ENCODE measurements at regions not wholly inside any gene's neighbourhood (a gene's known extent, or its start where the extent isn't known, plus 50 kb on each side); places are given as distances from the start of the nearest gene placed in this dataset.
A peak's percentile ranks its signal among the peaks of the same experiment; 100 is the strongest.

DNA sequence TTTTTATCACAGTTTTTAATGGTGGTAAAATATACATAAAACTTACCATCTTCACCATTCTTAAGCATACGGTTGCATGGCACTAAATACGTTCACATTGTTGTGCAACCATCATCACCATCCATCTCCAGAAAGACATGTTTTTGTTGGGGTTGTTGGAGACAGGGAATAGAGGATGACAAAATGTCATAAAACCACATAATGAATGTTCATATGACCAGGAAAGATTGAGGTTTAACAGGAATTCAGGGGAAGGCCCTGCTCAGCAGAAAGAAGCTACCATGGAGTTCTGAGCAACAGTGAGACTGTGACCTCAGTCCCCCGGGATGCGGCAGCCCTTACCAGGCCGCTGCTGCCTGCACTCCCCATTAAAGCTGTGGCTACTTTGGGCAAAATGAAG is 63.9 kb upstream of the TRIM2 start:
- no peak for DNase-seq

- DNase-seq, result no peak
These were observed 63.0 kb upstream of the TRIM2 start for GRCh38 chr4:153141238-153141637.

DNA sequence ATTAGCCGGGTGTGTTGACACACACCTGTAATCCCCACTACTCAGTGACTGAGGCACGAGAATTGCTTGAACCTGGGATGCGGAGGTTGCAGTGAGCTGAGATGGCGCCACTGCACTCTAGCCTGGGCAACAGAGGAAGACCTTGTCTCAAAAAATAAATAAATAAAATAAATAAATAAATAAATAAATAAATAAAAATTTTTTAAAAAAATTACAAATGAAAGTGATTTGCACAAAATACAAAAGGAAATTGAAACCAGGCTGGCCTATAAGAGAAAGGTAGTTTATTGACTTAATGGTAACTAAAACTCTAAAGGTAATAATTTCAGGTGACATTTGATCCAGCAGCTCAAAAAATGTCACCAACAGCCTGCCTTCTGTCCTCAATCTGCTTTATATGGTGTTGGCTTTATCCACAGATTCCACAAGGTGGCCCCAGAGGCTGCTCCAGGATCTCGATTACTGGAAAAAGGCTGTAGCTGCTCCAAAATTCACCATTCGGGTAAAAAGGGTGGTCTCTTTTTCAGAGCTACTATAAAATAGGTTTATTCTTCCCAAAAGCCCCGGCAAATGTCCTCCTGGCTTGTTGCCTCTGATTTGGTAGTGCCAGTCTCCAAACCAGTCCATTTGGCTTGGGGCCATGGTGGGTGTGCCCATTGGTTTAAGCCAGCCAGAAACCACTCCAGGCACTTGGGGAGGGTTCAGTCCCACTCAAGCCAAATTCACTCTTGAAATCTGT is 61.4 kb upstream of the TRIM2 start:
- peak; percentile 79 for DNase-seq

DNA sequence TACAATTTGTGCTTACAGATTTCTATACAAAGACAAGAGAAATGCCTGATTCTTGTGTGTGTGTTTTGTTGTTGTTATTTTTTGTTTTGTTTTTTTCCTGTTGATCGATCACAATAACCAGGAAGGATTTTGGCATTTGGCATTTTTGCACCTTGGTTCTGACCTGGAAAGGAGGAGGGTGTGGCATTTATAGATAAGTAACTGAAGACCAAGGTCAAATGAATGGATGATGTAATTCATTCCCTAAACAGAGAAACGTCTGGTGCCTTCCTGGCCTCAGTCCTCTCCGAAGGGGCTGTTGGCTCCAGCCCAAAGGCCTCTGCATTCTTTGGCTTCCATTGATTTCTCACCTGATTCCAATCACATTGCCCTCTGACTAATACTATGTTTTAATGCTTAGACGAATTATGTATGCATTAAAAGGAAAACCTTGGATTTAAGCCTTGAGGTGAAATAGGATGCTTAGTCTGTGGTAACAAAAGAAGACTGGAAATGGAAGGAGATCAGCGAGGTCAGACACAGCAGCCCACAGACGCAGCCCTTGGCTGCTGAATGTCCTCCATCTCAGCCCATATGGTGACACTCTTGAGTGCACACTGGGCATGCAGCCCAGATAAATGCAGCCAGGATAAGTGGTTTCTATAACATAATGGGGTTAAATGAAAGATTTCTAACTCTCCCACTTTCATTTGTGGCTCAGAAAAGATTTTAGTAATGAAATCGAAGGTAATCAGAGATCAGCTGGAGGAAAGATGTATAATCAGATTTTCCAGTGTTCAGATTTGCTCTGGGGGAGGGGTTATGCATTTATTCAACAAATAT is 60.5 kb upstream of the TRIM2 start:
- DNase-seq, result no peak

DNA sequence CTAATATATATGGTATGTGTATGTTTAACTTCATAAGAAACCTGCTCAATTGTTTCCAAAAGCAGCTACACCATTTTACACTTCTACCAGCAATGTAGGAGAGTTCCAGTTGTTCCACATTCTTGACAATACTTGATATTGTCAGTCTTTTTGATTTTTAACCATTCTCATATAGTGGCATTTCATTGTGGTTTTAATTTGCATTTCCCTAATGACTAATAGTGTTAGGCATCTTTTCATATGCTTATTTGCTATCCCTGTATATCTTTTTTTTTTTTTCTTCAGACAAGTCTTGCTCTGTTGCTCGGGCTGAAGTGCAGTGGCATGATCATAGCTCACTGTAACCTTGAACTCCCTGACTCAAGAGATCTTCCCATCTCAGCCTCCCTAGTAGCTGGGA is 58.2 kb upstream of the TRIM2 start:
- DNase-seq, result no peak

DNA sequence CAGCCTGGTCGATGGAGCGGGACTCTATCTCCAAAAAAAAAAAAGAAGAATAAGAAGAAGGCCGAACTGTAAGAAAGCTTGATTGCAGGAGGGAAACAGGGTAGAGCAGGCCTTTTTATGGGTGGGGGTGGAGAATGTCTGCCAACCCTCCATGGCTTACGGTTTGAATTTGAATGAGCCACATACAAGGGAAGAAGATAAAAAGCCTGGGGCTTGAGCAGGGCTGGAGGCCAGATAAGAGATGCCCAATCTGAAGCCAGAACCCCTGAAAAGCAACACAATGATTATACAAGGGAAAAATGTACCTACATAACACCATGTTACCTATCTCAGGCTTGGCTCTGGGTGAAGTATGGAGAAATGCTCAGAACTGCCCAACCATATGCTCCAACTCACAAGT is 57.3 kb upstream of the TRIM2 start:
- DNase-seq, result no peak

GRCh38 chr4:153148791-153149190 is 55.5 kb upstream of the TRIM2 start:
- DNase-seq, result no peak

DNA sequence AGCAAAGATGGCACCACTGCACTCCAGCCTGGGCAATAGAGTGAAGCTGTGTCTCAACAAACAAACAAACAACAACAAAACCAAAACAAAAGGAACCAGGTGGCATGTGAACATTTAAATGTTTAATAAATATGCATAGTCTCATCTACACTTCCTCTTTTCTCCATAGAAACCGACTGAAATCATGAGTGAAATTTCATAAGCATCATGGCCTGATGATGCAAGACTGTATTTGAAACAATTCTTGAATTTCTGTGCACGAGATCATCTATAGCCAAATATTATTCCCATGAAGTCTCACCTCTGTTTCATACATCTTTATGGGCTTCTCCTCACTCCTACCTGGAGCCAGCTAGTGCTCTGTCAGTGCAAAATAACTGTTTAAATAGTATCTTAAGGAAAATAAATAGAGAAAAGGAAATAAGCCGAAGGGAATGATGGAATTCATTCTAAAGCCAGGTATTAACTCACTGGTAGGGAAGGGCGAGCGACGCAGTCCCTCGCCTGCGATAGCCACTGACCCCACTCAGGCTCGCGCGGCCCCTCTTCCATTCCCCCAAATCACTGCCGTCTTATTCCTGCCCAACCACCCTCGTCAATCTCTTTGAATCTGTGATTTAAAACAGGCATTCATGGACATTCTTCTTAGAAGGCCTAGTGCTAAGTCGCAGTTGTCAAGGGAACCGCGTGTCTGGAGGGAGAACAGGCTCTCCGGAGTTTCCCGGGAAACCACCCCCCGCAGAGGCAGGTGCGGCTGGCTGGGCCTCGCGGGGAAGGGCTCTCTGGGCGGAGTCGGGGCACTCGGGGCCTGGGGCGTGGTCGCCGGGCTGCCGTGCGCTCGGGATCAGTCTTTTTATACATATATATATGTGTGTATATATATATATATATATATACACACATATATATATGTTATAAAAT is 52.4 kb upstream of the TRIM2 start:
- DNase-seq, result peak; percentile 62

DNA sequence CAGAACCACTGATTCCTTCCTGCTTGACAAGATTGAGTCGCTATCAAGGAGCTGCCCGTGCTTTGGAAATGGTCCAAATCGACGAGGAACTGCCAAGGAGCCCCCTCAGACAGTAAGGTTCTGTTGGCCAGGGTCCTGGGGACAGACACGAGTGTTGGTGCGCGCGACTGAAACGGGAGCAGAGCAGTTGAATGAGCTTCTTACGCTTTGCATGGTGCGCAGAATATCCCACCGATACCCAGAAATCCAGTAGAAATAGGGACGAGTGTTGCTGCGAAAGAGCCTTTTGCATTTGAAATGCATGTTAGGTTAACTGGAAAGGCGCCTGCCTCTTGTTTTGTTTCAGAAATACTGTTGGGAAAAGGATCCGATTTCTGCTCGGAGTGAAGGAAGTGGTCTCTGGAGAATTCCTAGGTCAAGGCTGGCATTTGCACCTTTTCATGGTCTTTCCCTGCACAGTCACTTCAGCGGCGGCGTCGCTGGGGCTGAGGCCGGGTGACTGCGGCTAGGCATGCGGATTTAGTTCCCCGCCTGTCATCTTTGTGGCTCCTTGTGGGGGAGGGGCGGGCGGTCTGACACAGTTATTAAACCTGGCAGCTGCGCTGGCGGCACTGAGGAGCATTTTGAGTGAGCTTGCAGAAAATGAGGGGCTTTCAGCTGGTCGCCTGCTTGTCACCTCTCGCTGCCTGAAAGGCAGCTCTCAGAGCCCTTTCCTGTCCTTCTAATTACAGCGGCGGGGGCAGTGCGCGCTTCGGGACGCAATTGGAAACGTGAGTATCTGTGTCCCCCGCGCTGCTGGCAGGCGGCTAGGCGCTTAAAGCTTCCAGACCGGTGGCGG is 51.5 kb upstream of the TRIM2 start:
- peak; percentile 54 for DNase-seq

DNA sequence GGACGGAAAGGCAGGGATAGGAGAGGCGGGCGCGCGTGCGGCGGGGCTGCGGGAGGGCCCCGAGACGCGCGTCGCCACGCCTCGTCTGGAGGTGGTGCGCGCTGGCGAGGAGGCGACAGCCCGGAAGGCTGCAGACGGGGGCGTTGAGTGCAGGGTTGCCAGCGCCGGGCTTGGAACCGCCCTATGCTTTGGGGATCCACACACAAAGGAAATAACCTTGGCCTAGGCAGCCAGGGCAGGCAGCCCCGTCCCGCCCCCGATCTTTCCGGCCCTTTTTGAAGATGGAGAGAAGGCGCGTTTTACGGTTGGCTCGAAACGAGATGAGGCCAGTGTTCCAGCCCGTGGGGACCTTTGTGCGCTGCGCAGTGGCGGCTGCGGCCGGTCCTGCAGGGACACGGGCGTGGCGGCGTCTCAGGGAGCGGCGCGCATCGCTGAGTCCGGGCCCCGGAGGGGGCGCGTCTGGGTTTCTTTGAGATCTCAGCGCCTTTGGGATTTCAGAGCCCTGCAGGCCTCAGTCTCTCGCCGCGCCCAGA is 50.8 kb upstream of the TRIM2 start:
- DNase-seq, result peak; percentile 61

GRCh38 chr4:153154007-153154975 is 50.0 kb upstream of the TRIM2 start:
- no peak for DNase-seq

All from hindlimb muscle (tissue), 1 donor.